H1 (cell line): ENCODE measurements at regions not wholly inside any gene's neighbourhood (a gene's known extent, or its start where the extent isn't known, plus 50 kb on each side); places are given as distances from the start of the nearest gene placed in this dataset.
A peak's percentile ranks its signal among the peaks of the same experiment; 100 is the strongest.

Experiments
- CTCF ChIA-PET: fragments of 300-600 bp; sonication (Branson Sonifier 250); formaldehyde crosslinking; loops from one replicate; lab custom pipeline; 2021; ENCODE audit not compliant: partially characterized antibody; lab: Charles Lee
- POLR2A ChIA-PET: fragments of 300-600 bp; sonication (Branson Sonifier 250); formaldehyde crosslinking; loops from one replicate; lab custom pipeline; 2021; ENCODE audit warnings: inconsistent platforms; ENCODE audit not compliant: partially characterized antibody; lab: Charles Lee
- DNase-seq, 2 experiments: peaks; one replicate each; pipeline versions ENCODE4 v3.0.0 to v3.0.0-alpha.2; 2010 to 2022; ENCODE audit warnings: low spot score in 2 of 2, low read depth in 1 of 2, mixed read lengths in 1 of 2
- FAIRE-seq: peaks from 2 replicates; lab custom pipeline; 2011; peaks lifted over from hg19 to GRCh38; lab: Jason Lieb, UNC
- H2AFZ ChIP-seq: 2 replicates; pipeline ENCODE4 v1.8.1; 2012; ENCODE audit warnings: low read length, inconsistent platforms
- H2AK5ac ChIP-seq: 2 replicates; pipeline ENCODE4 v1.6.1; 2013; ENCODE audit warnings: low read depth, low read length
- H2BK120ac ChIP-seq: replicated peaks from 2 replicates; pipeline ENCODE3; 2013; ENCODE audit warnings: low read depth, low read length, inconsistent platforms
- H2BK12ac ChIP-seq: 2 replicates; pipeline ENCODE4 v1.6.1; 2013; ENCODE audit warnings: low read depth, low read length
- H2BK15ac ChIP-seq: 2 replicates; pipeline ENCODE4 v1.6.1; 2013; ENCODE audit warnings: low read length
- H2BK20ac ChIP-seq: 2 replicates; pipeline ENCODE4 v1.6.1; 2013; ENCODE audit warnings: low read length
- H2BK5ac ChIP-seq: 2 replicates; pipeline ENCODE4 v1.6.1; 2013; ENCODE audit warnings: low read depth, low read length
- H3K14ac ChIP-seq: 2 replicates; pipeline ENCODE4 v1.6.1; 2013; ENCODE audit warnings: inconsistent platforms; ENCODE audit not compliant: insufficient read length
- H3K18ac ChIP-seq: 2 replicates; pipeline ENCODE4 v1.6.1; 2013; ENCODE audit warnings: low read length; ENCODE audit errors: extremely low read depth
- H3K23ac ChIP-seq: 2 replicates; pipeline ENCODE4 v1.6.1; 2013; ENCODE audit warnings: inconsistent platforms; ENCODE audit not compliant: insufficient read length
- H3K23me2 ChIP-seq: 2 replicates; pipeline ENCODE4 v1.6.1; 2013; ENCODE audit warnings: low read depth, low read length
- H3K27ac ChIP-seq: 2 replicates; pipeline ENCODE4 v1.6.1; 2011; ENCODE audit warnings: low read depth, low read length, inconsistent platforms
- H3K27me3 ChIP-seq, 4 experiments: replicated peaks in 1 of 4; 1 replicate in 1 of 4; 2 replicates in 3 of 4; pipeline versions ENCODE4 v1.6.1 to v1.8.1; 2011 to 2013; ENCODE audit warnings: low read length in 3 of 4, mild to moderate bottlenecking in 3 of 4, inconsistent platforms in 2 of 4, mixed read lengths in 2 of 4, moderate library complexity in 1 of 4; ENCODE audit not compliant: control insufficient read depth in 3 of 4, insufficient read depth in 3 of 4; ENCODE audit errors: extremely low read depth in 1 of 4
- H3K36me3 ChIP-seq, 4 experiments: 2 replicates each; pipeline versions ENCODE4 v1.6.1 to v1.8.1; 2011 to 2013; ENCODE audit warnings: mild to moderate bottlenecking in 4 of 4, low read length in 3 of 4, moderate library complexity in 2 of 4, control low read depth in 1 of 4, inconsistent platforms in 1 of 4; ENCODE audit not compliant: insufficient read depth in 4 of 4, control insufficient read depth in 2 of 4
- H3K4ac ChIP-seq: replicated peaks from 2 replicates; pipeline ENCODE3; 2013; ENCODE audit warnings: low read length, low read depth, mixed read lengths, inconsistent platforms; ENCODE audit not compliant: insufficient read length
- H3K4me1 ChIP-seq, 4 experiments: replicated peaks in 1 of 4; 1 replicate in 1 of 4; 2 replicates in 3 of 4; pipeline versions ENCODE4 v1.6.1 to v1.8.1; 2011 to 2013; ENCODE audit warnings: low read length in 3 of 4, inconsistent platforms in 2 of 4, mixed read lengths in 1 of 4; ENCODE audit not compliant: insufficient read depth in 4 of 4, control insufficient read depth in 3 of 4
- H3K4me2 ChIP-seq, 2 experiments: 2 replicates each; pipeline versions ENCODE4 v1.6.1 to v1.8.1; 2011 to 2013; ENCODE audit warnings: low read depth in 2 of 2, low read length in 2 of 2, control low read depth in 1 of 2, inconsistent platforms in 1 of 2, mild to moderate bottlenecking in 1 of 2; ENCODE audit not compliant: insufficient read depth in 1 of 2
- H3K4me3 ChIP-seq, 4 experiments: fragments of 200-600, 300-600 bp in 1 of 4; sonication (generic), shearing (Covaris generic), sonication (Bioruptor Twin) in 1 of 4; 2 replicates each; pipeline versions ENCODE4 v1.5.1 to v1.8.1; 2011 to 2016; ENCODE audit warnings: low read length in 4 of 4, low read depth in 3 of 4, control low read depth in 2 of 4, inconsistent platforms in 2 of 4, mild to moderate bottlenecking in 2 of 4, mixed read lengths in 1 of 4, moderate library complexity in 1 of 4; ENCODE audit not compliant: insufficient read depth in 2 of 4; ENCODE audit errors: extremely low read depth in 1 of 4
- H3K56ac ChIP-seq: replicated peaks from 2 replicates; pipeline ENCODE3; 2013; ENCODE audit warnings: low read depth, mild to moderate bottlenecking, mixed read lengths, low read length, inconsistent platforms; ENCODE audit not compliant: insufficient read length
- H3K79me1 ChIP-seq: 2 replicates; pipeline ENCODE4 v1.6.1; 2013; ENCODE audit warnings: low read depth, low read length, control low read depth
- H3K79me2 ChIP-seq, 2 experiments: 2 replicates each; pipeline versions ENCODE4 v1.6.1 to v1.8.1; 2012 to 2013; ENCODE audit warnings: low read length in 2 of 2, mild to moderate bottlenecking in 2 of 2, inconsistent platforms in 1 of 2; ENCODE audit not compliant: insufficient read depth in 2 of 2, control insufficient read depth in 1 of 2
- H3K9ac ChIP-seq, 4 experiments: replicated peaks in 1 of 4; 1 replicate in 1 of 4; 2 replicates in 3 of 4; pipeline versions ENCODE4 v1.6.1 to v1.8.1; 2011 to 2013; ENCODE audit warnings: low read depth in 3 of 4, low read length in 3 of 4, control low read depth in 2 of 4, mild to moderate bottlenecking in 2 of 4, moderate library complexity in 2 of 4, inconsistent platforms in 1 of 4; ENCODE audit errors: extremely low read depth in 1 of 4
- H3K9me3 ChIP-seq, 2 experiments: 2 replicates each; pipeline versions ENCODE4 v1.6.1 to v1.8.1; 2012 to 2013; ENCODE audit warnings: mild to moderate bottlenecking in 2 of 2, moderate library complexity in 2 of 2, control low read depth in 1 of 2, inconsistent platforms in 1 of 2, low read depth in 1 of 2, low read length in 1 of 2, mixed read lengths in 1 of 2; ENCODE audit not compliant: insufficient read depth in 2 of 2
- H4K20me1 ChIP-seq, 2 experiments: replicated peaks in 1 of 2; 2 replicates each; pipeline versions ENCODE3 to v1.8.1; 2011 to 2013; ENCODE audit warnings: inconsistent platforms in 2 of 2, low read length in 2 of 2, mild to moderate bottlenecking in 1 of 2; ENCODE audit not compliant: insufficient read depth in 2 of 2, control insufficient read depth in 1 of 2
- H4K5ac ChIP-seq: 2 replicates; pipeline ENCODE4 v1.6.1; 2013; ENCODE audit warnings: low read length, low read depth, mixed read lengths, inconsistent platforms; ENCODE audit not compliant: insufficient read length
- H4K8ac ChIP-seq: 2 replicates; pipeline ENCODE4 v1.8.0; 2013; ENCODE audit warnings: mild to moderate bottlenecking, moderate library complexity, low read length, inconsistent platforms; ENCODE audit not compliant: insufficient read depth; ENCODE audit errors: extremely low read depth
- H4K91ac ChIP-seq: replicated peaks from 2 replicates; pipeline ENCODE3; 2013; ENCODE audit warnings: low read length, mixed read lengths, inconsistent platforms; ENCODE audit not compliant: insufficient read length
- BRCA1 ChIP-seq: IDR thresholded peaks from 2 replicates; pipeline ENCODE4 v1.6.1; 2012; ENCODE audit warnings: low read depth, low read length, improper control_type of control experiment
- CREB1 ChIP-seq: IDR thresholded peaks from 2 replicates; pipeline ENCODE4 v1.6.1; 2012; ENCODE audit warnings: inconsistent platforms
- EGR1 ChIP-seq: IDR thresholded peaks from 2 replicates; pipeline ENCODE4 v1.6.1; 2011; ENCODE audit warnings: low read depth, low read length, borderline replicate concordance
- EP300 ChIP-seq, 2 experiments: IDR thresholded peaks; 1 replicate in 1 of 2; 2 replicates in 1 of 2; pipeline ENCODE4 v1.6.1; 2011 to 2012; ENCODE audit warnings: low read depth in 2 of 2, low read length in 2 of 2, mild to moderate bottlenecking in 2 of 2, borderline replicate concordance in 1 of 2, inconsistent platforms in 1 of 2, moderate library complexity in 1 of 2
- EZH2 ChIP-seq: fragments of 200-600 bp; sonication (generic); IDR thresholded peaks from 2 replicates; pipeline ENCODE4 v1.7.1; 2012; ENCODE audit warnings: low read depth, mild to moderate bottlenecking, moderate library complexity, low read length, inconsistent platforms; ENCODE audit not compliant: severe bottlenecking
- GABPA ChIP-seq: IDR thresholded peaks from 2 replicates; pipeline ENCODE4 v1.6.1; 2011; ENCODE audit warnings: mild to moderate bottlenecking, low read length, moderate library complexity, borderline replicate concordance; ENCODE audit not compliant: insufficient read depth
- KDM1A ChIP-seq: fragments of 200-600, 300-600 bp; sonication (generic); IDR thresholded peaks from 2 replicates; pipeline ENCODE4 v1.7.1; 2016; ENCODE audit warnings: mild to moderate bottlenecking, low read length, borderline replicate concordance
- KDM4A ChIP-seq: IDR thresholded peaks from one replicate; pipeline ENCODE4 v1.7.1; 2012; ENCODE audit warnings: low read depth, mild to moderate bottlenecking, moderate library complexity, low read length, inconsistent platforms; ENCODE audit not compliant: severe bottlenecking
- KDM5A ChIP-seq: fragments of 200-600 bp; IDR thresholded peaks from 2 replicates; pipeline ENCODE4 v1.7.1; 2012; ENCODE audit warnings: mild to moderate bottlenecking, low read length, inconsistent platforms, mixed read lengths
- MAX ChIP-seq: IDR thresholded peaks from 2 replicates; pipeline ENCODE4 v1.6.1; 2012; ENCODE audit warnings: inconsistent platforms
- PHF8 ChIP-seq: fragments of 200-600 bp; sonication (generic); conservative IDR thresholded peaks from 2 replicates; pipeline ENCODE4 v1.7.1; 2012; ENCODE audit warnings: low read depth, mild to moderate bottlenecking, inconsistent platforms, low read length, moderate library complexity
- POLR2AphosphoS5 ChIP-seq: IDR thresholded peaks from 2 replicates; pipeline ENCODE4 v1.6.1; 2011; ENCODE audit warnings: low read depth, low read length
- RAD21 ChIP-seq, 2 experiments: IDR thresholded peaks in 1 of 2; conservative IDR thresholded peaks in 1 of 2; 2 replicates each; pipeline ENCODE4 v1.6.1; 2011; ENCODE audit warnings: low read depth in 2 of 2, low read length in 2 of 2, improper control_type of control experiment in 1 of 2, inconsistent platforms in 1 of 2, mild to moderate bottlenecking in 1 of 2, moderate library complexity in 1 of 2
- SIX5 ChIP-seq: IDR thresholded peaks from 2 replicates; pipeline ENCODE4 v1.6.1; 2011; ENCODE audit warnings: mild to moderate bottlenecking, low read depth, low read length
- WGBS, 2 experiments: shearing (Covaris generic) in 1 of 2; methylation state at CpG; one replicate each; pipeline versions ENCODE4 v1.1.6 to v1.1.7; 2013 to 2015; ENCODE audit warnings: low lambda C conversion rate in 2 of 2, mixed read lengths in 2 of 2, inconsistent platforms in 1 of 2, low coverage in 1 of 2, missing lambda C conversion rate in 1 of 2; ENCODE audit not compliant: insufficient replicate concordance in 2 of 2, insufficient coverage in 1 of 2, insufficient read length in 1 of 2; ENCODE audit errors: extremely low coverage in 1 of 2, missing lambda C conversion rate in 1 of 2; 5-methylcytosine and 5-hydroxymethylcytosine counted together

- Histone ChIP-seq H3K4me2 (no peak overlapping the region), H4K91ac (peak overlapping the region; percentile 30), H3K9me3 (peaks cover 0 to 8% of the 10 kb centered on the region in 2 experiments; a peak in 2 of 4 replicates), H4K8ac (no peak overlapping the region), H3K36me3 (no peaks in the 10 kb centered on the region), H3K23me2 (no peaks in the 10 kb centered on the region; the same call in 1 of the 2 replicates), H2BK20ac (no peak overlapping the region), H3K4me3 (no peak overlapping the region), H4K20me1 (peaks cover 0 to 3% of the 10 kb centered on the region in 2 experiments), H2BK15ac (no peak overlapping the region), H3K79me2 (no peaks in the 10 kb centered on the region), H3K27me3 (no peaks in the 10 kb centered on the region; a peak in 3 of 7 replicates), H3K9ac (no peak overlapping the region), H3K23ac (no peak overlapping the region), H2BK12ac (no peak overlapping the region), H4K5ac (no peak overlapping the region), H3K79me1 (no peaks in the 10 kb centered on the region), H3K14ac (no peak overlapping the region), H2AFZ (no peak overlapping the region), H3K4ac (no peak overlapping the region), H2BK5ac (no peak overlapping the region), H2BK120ac (no peak overlapping the region), H3K56ac (no peak overlapping the region), H3K4me1 (peaks cover 0 to 10% (median under 1%) of the 10 kb centered on the region in 4 experiments; a peak in 4 of 7 replicates), H3K18ac (no peak overlapping the region), H3K27ac (no peak overlapping the region), H2AK5ac (no peak overlapping the region)
- DNase-seq = no peak
- WGBS, 2 experiments = 58% methylated on average over 3 of the region's 4 CpGs; no CpG with 5 or more reads in 1 of the 2 experiments
- FAIRE-seq = no peak
- ChIA-PET POLR2A (no interaction called here), CTCF (interaction anchor here (1.0 to 4.8 kb wide), 7 partner anchors 9 to 269 kb away, joined by 4 to 29 read pairs (median 5); no protein-coding TSS in a partner anchor)
- TF ChIP-seq KDM4A (no peak), GABPA (no peak), KDM1A (no peak), CREB1 (no peak), BRCA1 (no peak), MAX (no peak), EZH2 (no peak), POLR2AphosphoS5 (no peak), RAD21 (IDR thresholded peaks at IDR 0.05 in 1 of 2, conservative IDR thresholded peaks at IDR 0.05 in 1 of 2; ENCODE audit: low read depth in 2 of 2, low read length in 2 of 2) (no peak), SIX5 (no peak), KDM5A (no peak), EGR1 (no peak), EP300 (IDR thresholded peaks at IDR 0.05; ENCODE audit: borderline replicate concordance in 1 of 2, low read depth in 2 of 2, low read length in 2 of 2) (no peak), PHF8 (no peak)
These were observed 59.0 kb upstream of the RBFOX3 start for GRCh38 chr17:79669861-79670260.
